Endothelial cell of umbilical vein (primary cell): ENCODE measurements at regions not wholly inside any gene's neighbourhood (a gene's known extent, or its start where the extent isn't known, plus 50 kb on each side); places are given as distances from the start of the nearest gene placed in this dataset.
"Not testable (repeated sequence)": the region's sequence is repeated elsewhere in the genome, so short reads cannot be mapped to it uniquely, and the experiment has no call there.

Experiments
- BruUV-seq: library from RNA; stranded (reverse); fragments of 400-500 nt; replicated peaks from 2 replicates; lab custom pipeline; 2021; lab: Mats Ljungman, UMichigan
- CTCF ChIA-PET: fragments of 300-600, 350-600 bp; sonication (Branson Sonifier 250); formaldehyde crosslinking; loops from one replicate; lab custom pipeline; 2021; ENCODE audit warnings: antibody characterized with exemption, inconsistent platforms; lab: Charles Lee
- POLR2A ChIA-PET: fragments of 300-600, 350-600 bp; sonication (Branson Sonifier 250); formaldehyde crosslinking; loops from one replicate; lab custom pipeline; 2021; ENCODE audit warnings: antibody characterized with exemption, inconsistent platforms; lab: Charles Lee
- DNase-seq: peaks from one replicate; pipeline ENCODE4 v3.0.0-alpha.2; 2011; ENCODE audit warnings: low read depth, low spot score
- FAIRE-seq: peaks from 2 replicates; lab custom pipeline; 2011; peaks lifted over from hg19 to GRCh38; lab: Jason Lieb, UNC
- H2AFZ ChIP-seq: 2 replicates; pipeline ENCODE4 v1.6.0; 2012; ENCODE audit warnings: low read depth, low read length, control low read depth, inconsistent platforms
- H3K27ac ChIP-seq: 2 replicates; pipeline ENCODE4 v1.5.1; 2011; ENCODE audit warnings: low read depth, mild to moderate bottlenecking, control low read depth, low read length, moderate library complexity; ENCODE audit not compliant: insufficient read depth
- H3K27me3 ChIP-seq, 2 experiments: 2 replicates each; pipeline versions ENCODE4 v1.6.0 to v1.6.1; 2011; ENCODE audit warnings: low read length in 2 of 2, mixed read lengths in 1 of 2; ENCODE audit not compliant: control insufficient read depth in 2 of 2, insufficient read depth in 2 of 2
- H3K36me3 ChIP-seq, 2 experiments: 2 replicates in 1 of 2; 3 replicates in 1 of 2; pipeline ENCODE4 v1.5.1; 2011; ENCODE audit warnings: low read length in 2 of 2, mild to moderate bottlenecking in 1 of 2, moderate library complexity in 1 of 2; ENCODE audit not compliant: control insufficient read depth in 2 of 2, insufficient read depth in 2 of 2; ENCODE audit errors: extremely low read depth in 1 of 2
- H3K4me1 ChIP-seq: 3 replicates; pipeline ENCODE4 v1.5.1; 2011; ENCODE audit warnings: mild to moderate bottlenecking, low read length; ENCODE audit not compliant: control insufficient read depth, insufficient read depth; ENCODE audit errors: extremely low read depth
- H3K4me2 ChIP-seq: 2 replicates; pipeline ENCODE4 v1.6.1; 2011; ENCODE audit warnings: low read length, control low read depth, mixed read lengths; ENCODE audit not compliant: insufficient read depth
- H3K4me3 ChIP-seq, 3 experiments: fragments of 200-600 bp in 1 of 3; sonication (generic), shearing (Covaris generic) in 1 of 3; replicated peaks in 1 of 3; 2 replicates each; pipeline ENCODE4 v1.5.1; 2011 to 2016; ENCODE audit warnings: control low read depth in 3 of 3, low read length in 3 of 3, mild to moderate bottlenecking in 2 of 3, inconsistent platforms in 1 of 3, low read depth in 1 of 3, moderate library complexity in 1 of 3; ENCODE audit not compliant: insufficient read depth in 1 of 3
- H3K79me2 ChIP-seq: 2 replicates; pipeline ENCODE4 v1.6.0; 2012; ENCODE audit warnings: low read length, inconsistent platforms; ENCODE audit not compliant: control insufficient read depth, insufficient read depth
- H3K9ac ChIP-seq: replicated peaks from 2 replicates; pipeline ENCODE3; 2011; ENCODE audit warnings: low read length, control low read depth; ENCODE audit not compliant: insufficient read depth; ENCODE audit errors: extremely low read depth
- H3K9me1 ChIP-seq: replicated peaks from 3 replicates; pipeline ENCODE4 v1.6.0; 2011; ENCODE audit warnings: mild to moderate bottlenecking, low read length; ENCODE audit not compliant: control insufficient read depth, insufficient read depth; ENCODE audit errors: extremely low read depth
- H3K9me3 ChIP-seq: replicated peaks from 2 replicates; pipeline ENCODE4 v1.5.1; 2012; ENCODE audit warnings: low read length, inconsistent platforms; ENCODE audit not compliant: control insufficient read depth, insufficient read depth
- H4K20me1 ChIP-seq: replicated peaks from 2 replicates; pipeline ENCODE3; 2011; ENCODE audit warnings: mild to moderate bottlenecking, low read length; ENCODE audit not compliant: control insufficient read depth, insufficient read depth; ENCODE audit errors: extremely low read depth
- dilution Hi-C: fragments of 300-500 bp; cut with MboI; formaldehyde crosslinking; loops from one replicate; pipeline ENCODE4 v1.15.0; 2019; ENCODE audit warnings: low sequenced_read_pairs; ENCODE audit not compliant: extremely low pct_ligation_motif_present
- intact Hi-C: fragments of 100-400 bp; cut with micrococcal nuclease; formaldehyde crosslinking; loops from one replicate; pipeline ENCODE4 v1.10.0; 2022

DNA sequence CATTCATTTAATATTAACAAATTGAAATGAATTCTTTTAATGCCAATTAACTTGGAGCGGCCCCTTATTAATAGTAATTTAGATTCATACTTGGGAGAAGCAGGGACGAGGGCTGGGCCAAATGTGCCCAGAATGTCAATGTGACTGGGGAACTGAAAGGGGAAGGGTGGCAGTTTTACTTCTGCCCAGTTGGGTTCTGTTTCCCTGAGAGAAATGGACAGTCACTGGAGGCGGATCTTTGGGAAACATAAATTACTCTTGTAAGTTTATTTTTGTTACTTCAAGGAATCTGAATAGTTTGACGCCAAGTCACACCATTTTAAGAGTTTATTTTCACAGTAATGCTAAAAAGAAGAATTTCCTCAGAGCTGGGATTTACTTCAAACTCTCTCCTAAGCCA lies 432.1 kb downstream of the CNTNAP3B start:
- H2AFZ ChIP-seq, POLR2A ChIA-PET, H3K9me3 ChIP-seq, CTCF ChIA-PET, dilution Hi-C loops, H3K27me3 ChIP-seq, H3K27ac ChIP-seq, FAIRE-seq, H3K9ac ChIP-seq, H3K4me1 ChIP-seq, H3K4me2 ChIP-seq, H3K36me3 ChIP-seq, BruUV-seq, H3K79me2 ChIP-seq, H3K4me3 ChIP-seq, H3K9me1 ChIP-seq, intact Hi-C loops, H4K20me1 ChIP-seq, DNase-seq: not testable (repeated sequence)

DNA sequence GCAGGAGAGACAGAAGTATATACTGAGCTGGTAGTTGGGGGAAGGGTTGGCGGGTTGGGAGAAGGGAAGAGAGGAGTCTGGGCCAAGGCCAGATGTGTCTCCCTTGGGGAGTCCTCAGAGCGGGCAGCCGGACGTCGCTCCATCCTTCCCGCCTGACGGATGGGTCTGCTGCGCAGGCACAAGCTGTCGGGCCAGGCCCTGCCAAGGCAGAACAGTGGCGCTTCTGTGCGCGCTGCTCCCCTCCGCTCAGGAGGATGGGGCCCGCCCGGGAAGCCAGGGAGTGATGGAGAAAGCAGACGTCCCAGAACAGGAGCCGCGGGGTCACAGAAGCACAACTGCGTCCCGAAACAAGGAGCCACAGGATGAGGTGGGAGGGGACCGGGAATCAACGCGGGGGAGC lies 449.9 kb downstream of the CNTNAP3B start:
- H3K36me3 ChIP-seq, CTCF ChIA-PET, dilution Hi-C loops, H4K20me1 ChIP-seq, H3K79me2 ChIP-seq, H3K9me1 ChIP-seq, BruUV-seq, H3K27me3 ChIP-seq, H3K9ac ChIP-seq, intact Hi-C loops, FAIRE-seq, H3K4me2 ChIP-seq, DNase-seq, H2AFZ ChIP-seq, H3K9me3 ChIP-seq, H3K4me3 ChIP-seq, POLR2A ChIA-PET, H3K4me1 ChIP-seq, H3K27ac ChIP-seq: not testable (repeated sequence)

DNA sequence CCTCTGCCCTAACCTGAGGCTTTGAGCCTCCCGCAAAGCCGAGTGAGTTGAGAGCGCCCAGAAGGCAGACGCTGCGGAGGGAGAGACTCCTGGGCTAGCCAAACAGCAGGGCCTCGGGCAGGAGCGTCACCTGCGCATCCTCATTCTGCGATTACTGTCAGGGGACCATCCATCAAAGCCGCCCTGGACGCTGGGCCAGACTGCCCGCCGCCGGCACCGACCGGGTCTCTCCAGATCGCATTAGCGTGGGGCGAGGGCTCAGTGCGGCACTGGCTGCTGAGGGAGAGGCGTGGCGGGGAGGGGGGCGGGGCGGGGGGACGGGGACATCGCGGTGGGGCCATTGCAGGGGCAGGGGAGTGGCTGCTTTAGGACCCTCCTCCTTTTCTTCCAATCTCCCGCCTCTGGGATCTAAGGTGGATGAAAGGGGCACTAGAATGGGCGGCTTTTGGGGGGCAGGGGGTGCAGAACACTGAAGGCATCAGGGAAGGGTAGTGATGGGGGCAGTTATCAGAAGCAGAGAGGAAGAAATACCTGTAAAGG lies 465.7 kb downstream of the CNTNAP3B start:
- H3K9me1 ChIP-seq, H3K4me1 ChIP-seq, DNase-seq, H3K4me2 ChIP-seq, POLR2A ChIA-PET, dilution Hi-C loops, intact Hi-C loops, H3K36me3 ChIP-seq, H3K79me2 ChIP-seq, H4K20me1 ChIP-seq, CTCF ChIA-PET, H3K27me3 ChIP-seq, BruUV-seq, H3K4me3 ChIP-seq, H3K9me3 ChIP-seq, H2AFZ ChIP-seq, H3K9ac ChIP-seq, H3K27ac ChIP-seq, FAIRE-seq: not testable (repeated sequence)

DNA sequence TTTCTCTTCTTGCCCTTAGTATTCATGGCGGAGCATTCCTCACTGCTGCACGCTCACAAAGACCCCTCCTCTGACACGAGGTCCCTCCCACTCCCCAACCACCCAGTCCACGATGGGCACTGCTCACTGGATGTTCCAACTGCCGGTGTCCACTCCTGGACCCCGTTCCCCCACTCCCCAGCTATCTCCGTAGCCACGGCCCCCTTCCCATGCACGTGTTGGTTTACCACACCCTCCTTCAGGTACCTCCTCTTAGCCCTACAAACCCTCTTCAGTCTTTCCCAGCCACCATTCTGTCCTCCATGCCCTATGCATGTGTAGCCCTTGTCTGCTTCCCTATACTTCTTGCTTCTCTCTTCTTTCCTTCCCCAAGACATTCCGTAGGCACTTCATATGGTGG lies 469.6 kb upstream of the ZNG1F start:
- BruUV-seq, POLR2A ChIA-PET: not testable (repeated sequence)

More for the DNA sequence above, 469.6 kb upstream of the ZNG1F start:
- H3K27ac ChIP-seq, H3K9ac ChIP-seq, H3K9me3 ChIP-seq, H4K20me1 ChIP-seq, H3K27me3 ChIP-seq, H3K4me3 ChIP-seq, H2AFZ ChIP-seq, dilution Hi-C loops, H3K4me2 ChIP-seq, H3K4me1 ChIP-seq, CTCF ChIA-PET, H3K36me3 ChIP-seq, H3K79me2 ChIP-seq, intact Hi-C loops, FAIRE-seq, H3K9me1 ChIP-seq, DNase-seq: not testable (repeated sequence)
